LNCAP (cell line): ENCODE measurements at regions not wholly inside any gene's neighbourhood (a gene's known extent, or its start where the extent isn't known, plus 50 kb on each side); places are given as distances from the start of the nearest gene placed in this dataset.

Experiments
- CTCF ChIP-seq: fragments of 450-650 bp; IDR thresholded peaks from 2 replicates; pipeline ENCODE4 v1.5.1; 2017; ENCODE audit warnings: mild to moderate bottlenecking

GRCh38 chr2:104583811-104584210 lies 270.1 kb upstream of the POU3F3 start:
- no peak for TF ChIP-seq CTCF

GRCh38 chr2:104584393-104584792 lies 269.5 kb upstream of the POU3F3 start:
- TF ChIP-seq CTCF: no peak

GRCh38 chr2:104595576-104595975 lies 258.3 kb upstream of the POU3F3 start:
- TF ChIP-seq CTCF: no peak

- no peak for TF ChIP-seq CTCF
Measured at GRCh38 chr2:104597942-104598341, 256.0 kb upstream of the POU3F3 start.

- no peak for TF ChIP-seq CTCF
Measured at GRCh38 chr2:104598636-104599035, 255.3 kb upstream of the POU3F3 start.

GRCh38 chr2:104599787-104600510 lies 254.0 kb upstream of the POU3F3 start:
- TF ChIP-seq CTCF: no peak

GRCh38 chr2:104606056-104606455 lies 247.9 kb upstream of the POU3F3 start:
- no peak for TF ChIP-seq CTCF

- no peak for TF ChIP-seq CTCF
Measured at GRCh38 chr2:104616856-104617255, 237.1 kb upstream of the POU3F3 start.
